ENCODE measurements at regions not wholly inside any gene's neighbourhood (a gene's known extent, or its start where the extent isn't known, plus 50 kb on each side); places are given as distances from the start of the nearest gene placed in this dataset.

- no peak for DNase-seq
- TF ChIP-seq POLR2AphosphoS5 (IDR thresholded peaks at IDR 0.05) (no peak), POLR2A (IDR thresholded peaks at IDR 0.05) (no peak), CTCF (IDR thresholded peaks at IDR 0.05 in 8 of 11, conservative IDR thresholded peaks at IDR 0.05 in 3 of 11) (no peak)
- Histone ChIP-seq H3K4me1 (no peaks in the 10 kb centered on the region), H3K4me3 (no peak overlapping the region), H3K36me3 (no peaks in the 10 kb centered on the region), H3K9me3 (peaks cover 0 to 13% (median 5%) of the 10 kb centered on the region in 8 donors), H3K27me3 (replicated peaks in 1 of 7) (no peaks in the 10 kb centered on the region), H3K27ac (no peak overlapping the region)
- WGBS, 5 donors: 66 to 75% (median 70%) methylated on average over 4 of the region's 4 CpGs
- intact Hi-C loops (cut with DNase I; ENCODE audit: low total_unique reads): no loop called here
Observed at GRCh38 chr17:13182854-13183253, 165.0 kb upstream of the ELAC2 start.

GRCh38 chr17:13182450-13182849 is 164.6 kb upstream of the ELAC2 start:
- Histone ChIP-seq H3K27ac (no peak overlapping the region), H3K9me3 (peaks cover 0 to 13% (median 5%) of the 10 kb centered on the region in 8 donors), H3K4me3 (no peak overlapping the region), H3K36me3 (no peaks in the 10 kb centered on the region), H3K27me3 (replicated peaks in 1 of 7) (no peaks in the 10 kb centered on the region), H3K4me1 (no peaks in the 10 kb centered on the region)
- intact Hi-C loops (cut with DNase I; ENCODE audit: low total_unique reads): no loop called here
- DNase-seq: no peak
- no peak for TF ChIP-seq POLR2A (IDR thresholded peaks at IDR 0.05)

GRCh38 chr17:13181683-13182082 is 163.9 kb upstream of the ELAC2 start:
- intact Hi-C loops (cut with DNase I; ENCODE audit: low total_unique reads): no loop called here

GRCh38 chr17:13176436-13176835 is 158.6 kb upstream of the ELAC2 start:
- Histone ChIP-seq H3K9me3 (peaks cover 2 to 47% (median 37%) of the 10 kb centered on the region in 8 donors), H3K4me1 (no peaks in the 10 kb centered on the region), H3K27me3 (replicated peaks in 1 of 7) (no peaks in the 10 kb centered on the region), H3K27ac (no peak overlapping the region), H3K4me3 (no peak overlapping the region), H3K36me3 (no peaks in the 10 kb centered on the region)
- TF ChIP-seq POLR2A (IDR thresholded peaks at IDR 0.05) (no peak), POLR2AphosphoS5 (IDR thresholded peaks at IDR 0.05) (no peak), CTCF (IDR thresholded peaks at IDR 0.05 in 8 of 11, conservative IDR thresholded peaks at IDR 0.05 in 3 of 11) (no peak)
- no peak for DNase-seq
- 45 to 63% (median 54%) methylated on average over 4 of the region's 4 CpGs for WGBS, 5 donors
- intact Hi-C loops (cut with DNase I; ENCODE audit: low total_unique reads): no loop called here

More at GRCh38 chr17:13181683-13182082, 163.9 kb upstream of the ELAC2 start:
- TF ChIP-seq CTCF (IDR thresholded peaks at IDR 0.05 in 8 of 11, conservative IDR thresholded peaks at IDR 0.05 in 3 of 11) (no peak), POLR2AphosphoS5 (IDR thresholded peaks at IDR 0.05) (no peak), POLR2A (IDR thresholded peaks at IDR 0.05) (no peak)
- Histone ChIP-seq H3K4me3 (no peak overlapping the region), H3K27me3 (replicated peaks in 1 of 7) (no peaks in the 10 kb centered on the region), H3K36me3 (no peaks in the 10 kb centered on the region), H3K9me3 (peaks cover 0 to 13% (median 5%) of the 10 kb centered on the region in 8 donors), H3K4me1 (no peaks in the 10 kb centered on the region), H3K27ac (no peak overlapping the region)
- WGBS, 5 donors: 49 to 71% (median 59%) methylated on average over 2 of the region's 2 CpGs
- no peak for DNase-seq

GRCh38 chr17:13171790-13172189 is 154.0 kb upstream of the ELAC2 start:
- WGBS, 5 donors: 87 to 92% (median 88%) methylated on average over 1 of the region's 1 CpG
- H3K4me3 ChIP-seq: no peak overlapping the region
- H3K4me1 ChIP-seq: no peaks in the 10 kb centered on the region
- H3K36me3 ChIP-seq: no peaks in the 10 kb centered on the region
- TF ChIP-seq POLR2AphosphoS5 (IDR thresholded peaks at IDR 0.05): no peak
- TF ChIP-seq POLR2A (IDR thresholded peaks at IDR 0.05): no peak
- no peak for TF ChIP-seq CTCF (IDR thresholded peaks at IDR 0.05 in 8 of 11, conservative IDR thresholded peaks at IDR 0.05 in 3 of 11)
- H3K9me3 ChIP-seq: peaks cover 8 to 65% (median 51%) of the 10 kb centered on the region in 8 donors
- H3K27ac ChIP-seq: no peak overlapping the region
- DNase-seq: no peak
- intact Hi-C loops (cut with DNase I; ENCODE audit: low total_unique reads): no loop called here
- H3K27me3 ChIP-seq (replicated peaks in 1 of 7): no peaks in the 10 kb centered on the region

Measured in spleen (tissue), 11 donors.